Fibroblast of lung (primary cell): ENCODE measurements at regions not wholly inside any gene's neighbourhood (a gene's known extent, or its start where the extent isn't known, plus 50 kb on each side); places are given as distances from the start of the nearest gene placed in this dataset.
"Not testable (repeated sequence)": the region's sequence is repeated elsewhere in the genome, so short reads cannot be mapped to it uniquely, and the experiment has no call there.

Experiments used
- DNase-seq, 2 donors: peaks; one replicate each; pipeline versions ENCODE4 v3.0.0 to v3.0.0-alpha.2; 2010; ENCODE audit warnings: low read depth in 2 of 2
- H2AFZ ChIP-seq: 2 replicates; pipeline ENCODE4 v1.5.1; 2012; ENCODE audit warnings: low read length, control low read depth, inconsistent platforms
- H3K27ac ChIP-seq: 2 replicates; pipeline ENCODE4 v1.5.1; 2011; ENCODE audit warnings: low read length, control low read depth; ENCODE audit not compliant: insufficient read depth
- H3K27me3 ChIP-seq: 2 replicates; pipeline ENCODE4 v1.5.1; 2011; ENCODE audit warnings: mild to moderate bottlenecking, low read length; ENCODE audit not compliant: control insufficient read depth, insufficient read depth
- H3K36me3 ChIP-seq: 2 replicates; pipeline ENCODE4 v1.5.1; 2011; ENCODE audit warnings: low read length; ENCODE audit not compliant: control insufficient read depth, insufficient read depth
- H3K4me1 ChIP-seq: 2 replicates; pipeline ENCODE4 v1.5.1; 2011; ENCODE audit warnings: low read length; ENCODE audit not compliant: control insufficient read depth, insufficient read depth; ENCODE audit errors: extremely low read depth
- H3K4me2 ChIP-seq: 2 replicates; pipeline ENCODE4 v1.5.1; 2011; ENCODE audit warnings: low read length, control low read depth; ENCODE audit not compliant: insufficient read depth; ENCODE audit errors: extremely low read depth
- H3K4me3 ChIP-seq, 4 experiments: fragments of 200-600 bp in 1 of 4; sonication (generic) in 1 of 4; replicated peaks in 1 of 4; 2 replicates each; pipeline ENCODE4 v1.5.1; 2011 to 2016; ENCODE audit warnings: low read length in 4 of 4, low read depth in 3 of 4, mild to moderate bottlenecking in 3 of 4, control low read depth in 2 of 4, inconsistent platforms in 1 of 4, mixed read lengths in 1 of 4; ENCODE audit not compliant: insufficient read depth in 1 of 4; ENCODE audit errors: control extremely low read depth in 1 of 4
- H3K79me2 ChIP-seq: 2 replicates; pipeline ENCODE4 v1.5.1; 2012; ENCODE audit warnings: mild to moderate bottlenecking, low read length, inconsistent platforms; ENCODE audit not compliant: control insufficient read depth, insufficient read depth
- H3K9ac ChIP-seq: 2 replicates; pipeline ENCODE4 v1.5.1; 2011; ENCODE audit warnings: mild to moderate bottlenecking, low read length, control low read depth; ENCODE audit not compliant: insufficient read depth
- H3K9me3 ChIP-seq: 2 replicates; pipeline ENCODE4 v1.5.1; 2012; ENCODE audit warnings: low read depth, low read length; ENCODE audit not compliant: control insufficient read depth, insufficient read depth
- H4K20me1 ChIP-seq: 2 replicates; pipeline ENCODE4 v1.5.1; 2011; ENCODE audit warnings: low read length; ENCODE audit not compliant: control insufficient read depth, insufficient read depth; ENCODE audit errors: extremely low read depth
- EZH2 ChIP-seq: IDR thresholded peaks from 2 replicates; pipeline ENCODE4 v1.5.1; 2012; ENCODE audit warnings: low read length, control low read depth, mild to moderate bottlenecking; ENCODE audit errors: missing control alignments
- TF ChIP-seq, protein P1 (sequence below), 2 donors: IDR thresholded peaks in 1 of 2; conservative IDR thresholded peaks in 1 of 2; 1 replicate in 1 of 2; 2 replicates in 1 of 2; pipeline ENCODE4 v1.5.1; 2011 to 2012; ENCODE audit warnings: low read length in 2 of 2, control low read depth in 1 of 2, inconsistent platforms in 1 of 2, low read depth in 1 of 2, mild to moderate bottlenecking in 1 of 2

DNA sequence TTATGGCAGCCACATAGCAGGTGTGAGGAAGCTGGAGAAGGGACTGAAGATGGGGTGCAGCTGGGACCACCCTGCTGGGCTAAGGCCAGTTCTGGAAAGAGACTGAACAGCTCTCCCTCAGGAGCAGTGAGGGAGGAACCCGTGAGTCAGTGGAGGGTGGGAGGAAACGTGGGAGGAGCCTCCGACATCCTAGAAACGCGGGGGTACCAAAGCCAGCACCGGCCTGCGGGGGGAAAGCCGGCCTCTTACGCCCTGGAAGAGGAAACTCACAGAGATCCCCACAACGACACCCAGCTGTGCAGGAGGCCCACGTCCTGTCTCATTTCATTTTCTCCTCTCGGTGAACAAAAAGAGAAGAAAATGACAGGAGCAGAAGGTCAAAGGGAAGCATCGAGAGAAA, 185.8 kb upstream of the IRX4 start:
- Histone ChIP-seq H3K4me2 (no peak overlapping the region), H3K4me3 (no peak overlapping the region), H3K36me3 (no peaks in the 10 kb centered on the region), H3K9ac (no peak overlapping the region), H2AFZ (no peak overlapping the region), H3K4me1 (no peaks in the 10 kb centered on the region), H4K20me1 (no peaks in the 10 kb centered on the region), H3K27ac (no peak overlapping the region), H3K9me3 (no peaks in the 10 kb centered on the region), H3K79me2 (no peaks in the 10 kb centered on the region), H3K27me3 (no peaks in the 10 kb centered on the region)
- TF ChIP-seq, protein P1, sequence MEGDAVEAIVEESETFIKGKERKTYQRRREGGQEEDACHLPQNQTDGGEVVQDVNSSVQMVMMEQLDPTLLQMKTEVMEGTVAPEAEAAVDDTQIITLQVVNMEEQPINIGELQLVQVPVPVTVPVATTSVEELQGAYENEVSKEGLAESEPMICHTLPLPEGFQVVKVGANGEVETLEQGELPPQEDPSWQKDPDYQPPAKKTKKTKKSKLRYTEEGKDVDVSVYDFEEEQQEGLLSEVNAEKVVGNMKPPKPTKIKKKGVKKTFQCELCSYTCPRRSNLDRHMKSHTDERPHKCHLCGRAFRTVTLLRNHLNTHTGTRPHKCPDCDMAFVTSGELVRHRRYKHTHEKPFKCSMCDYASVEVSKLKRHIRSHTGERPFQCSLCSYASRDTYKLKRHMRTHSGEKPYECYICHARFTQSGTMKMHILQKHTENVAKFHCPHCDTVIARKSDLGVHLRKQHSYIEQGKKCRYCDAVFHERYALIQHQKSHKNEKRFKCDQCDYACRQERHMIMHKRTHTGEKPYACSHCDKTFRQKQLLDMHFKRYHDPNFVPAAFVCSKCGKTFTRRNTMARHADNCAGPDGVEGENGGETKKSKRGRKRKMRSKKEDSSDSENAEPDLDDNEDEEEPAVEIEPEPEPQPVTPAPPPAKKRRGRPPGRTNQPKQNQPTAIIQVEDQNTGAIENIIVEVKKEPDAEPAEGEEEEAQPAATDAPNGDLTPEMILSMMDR (conservative IDR thresholded peaks at IDR 0.05 in 1 of 2, IDR thresholded peaks at IDR 0.05 in 1 of 2; ENCODE audit: low read depth in 1 of 2, low read length in 2 of 2): no peak
- TF ChIP-seq EZH2: no peak
- no peak for DNase-seq

DNA sequence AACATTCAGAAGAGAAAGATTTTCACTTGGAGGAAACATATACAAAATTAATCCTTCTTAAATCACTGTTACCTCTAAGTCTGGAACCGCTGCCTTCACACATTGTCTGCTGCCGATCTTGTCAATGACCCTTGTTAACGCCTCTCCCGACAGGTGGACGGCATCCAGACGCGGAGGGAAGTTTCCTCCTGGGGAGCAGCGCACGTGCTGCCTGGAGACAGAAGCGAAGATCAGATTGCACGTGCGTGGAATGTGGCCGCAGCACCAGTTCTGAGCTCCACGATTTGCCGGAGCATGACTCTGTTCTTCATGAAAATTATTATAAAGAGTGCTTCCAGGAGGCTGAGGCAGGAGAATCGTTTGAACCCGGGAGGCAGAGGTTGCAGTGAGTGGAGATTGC, 183.6 kb upstream of the IRX4 start:
- Histone ChIP-seq H3K4me2 (no peak overlapping the region), H2AFZ (no peak overlapping the region), H3K79me2 (no peaks in the 10 kb centered on the region)

DNA sequence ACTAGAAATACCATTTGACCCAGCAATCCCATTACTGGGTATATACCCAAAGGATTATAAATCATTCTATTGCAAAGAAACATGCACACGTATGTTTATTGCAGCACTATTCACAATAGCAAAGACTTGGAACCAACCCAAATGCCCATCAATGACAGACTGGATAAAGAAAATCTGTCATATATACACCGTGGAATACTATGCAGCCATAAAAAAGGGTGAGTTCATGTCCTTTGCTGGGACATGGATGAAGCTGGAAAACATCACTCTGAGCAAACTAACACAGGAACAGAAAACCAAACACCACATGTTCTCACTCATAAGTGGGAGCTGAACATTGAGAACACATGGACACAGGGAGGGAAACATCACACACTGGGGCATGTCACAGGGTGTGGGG, 180.7 kb upstream of the IRX4 start:
- H4K20me1 ChIP-seq, H3K9me3 ChIP-seq, H3K36me3 ChIP-seq, H3K4me3 ChIP-seq, H3K27me3 ChIP-seq, H3K79me2 ChIP-seq, H3K9ac ChIP-seq, H3K27ac ChIP-seq, H2AFZ ChIP-seq, H3K4me2 ChIP-seq, DNase-seq, H3K4me1 ChIP-seq: not testable (repeated sequence)

More for the DNA sequence above, 183.6 kb upstream of the IRX4 start:
- no peaks in the 10 kb centered on the region for H3K4me1 ChIP-seq
- no peak for DNase-seq
- no peak overlapping the region for H3K9ac ChIP-seq
- H3K36me3 ChIP-seq: no peaks in the 10 kb centered on the region
- H3K27ac ChIP-seq: no peak overlapping the region
- H4K20me1 ChIP-seq: no peaks in the 10 kb centered on the region
- no peak overlapping the region for H3K4me3 ChIP-seq
- H3K27me3 ChIP-seq: no peaks in the 10 kb centered on the region
- TF ChIP-seq, protein P1 (conservative IDR thresholded peaks at IDR 0.05 in 1 of 2, IDR thresholded peaks at IDR 0.05 in 1 of 2; ENCODE audit: low read depth in 1 of 2, low read length in 2 of 2): no peak
- no peak for TF ChIP-seq EZH2
- no peaks in the 10 kb centered on the region for H3K9me3 ChIP-seq

DNA sequence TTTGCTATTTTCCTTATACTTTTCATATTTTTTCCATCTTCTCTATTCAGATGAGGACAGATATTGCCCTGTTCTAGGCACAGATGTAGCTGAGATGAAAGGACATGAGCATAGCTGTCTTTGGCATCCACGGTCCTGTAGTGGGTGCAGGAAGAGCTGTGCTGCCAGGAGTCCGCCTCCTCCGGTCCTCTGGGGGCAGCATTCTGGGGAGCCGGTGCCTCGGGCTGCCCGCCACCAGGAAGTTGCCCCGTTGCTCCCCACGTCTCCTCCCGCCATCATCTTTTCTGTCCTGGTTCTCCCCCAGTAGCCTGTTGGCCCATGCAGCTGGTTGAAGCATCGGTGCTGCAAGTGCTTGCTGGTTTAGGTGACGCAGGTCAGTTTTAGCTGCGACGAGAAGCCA, 170.0 kb upstream of the IRX4 start:
- Histone ChIP-seq H2AFZ (no peak overlapping the region), H3K9ac (no peak overlapping the region), H3K79me2 (no peaks in the 10 kb centered on the region), H3K27me3 (no peaks in the 10 kb centered on the region), H3K4me2 (no peak overlapping the region), H3K4me1 (no peaks in the 10 kb centered on the region), H3K9me3 (no peaks in the 10 kb centered on the region), H4K20me1 (no peaks in the 10 kb centered on the region), H3K27ac (no peak overlapping the region), H3K4me3 (no peak overlapping the region), H3K36me3 (no peaks in the 10 kb centered on the region)
- no peak for DNase-seq
- TF ChIP-seq EZH2: no peak
- TF ChIP-seq, protein P1 (conservative IDR thresholded peaks at IDR 0.05 in 1 of 2, IDR thresholded peaks at IDR 0.05 in 1 of 2; ENCODE audit: low read depth in 1 of 2, low read length in 2 of 2): no peak
